GM23338 (cell line): ENCODE measurements at regions not wholly inside any gene's neighbourhood (a gene's known extent, or its start where the extent isn't known, plus 50 kb on each side); places are given as distances from the start of the nearest gene placed in this dataset.
A peak's percentile ranks its signal among the peaks of the same experiment; 100 is the strongest.

Experiments
- ATAC-seq: fragments of 200-7000 bp; cut with Tn5 transposase; 3 replicates; pipeline ENCODE4 v1.9.1; 2020
- DNase-seq: peaks from one replicate; pipeline ENCODE4 v3.0.0-alpha.2; 2015; ENCODE audit warnings: low spot score
- H2AFZ ChIP-seq: fragments of 200-600 bp; sonication (generic); 2 replicates; pipeline ENCODE4 v1.8.0; 2016; ENCODE audit warnings: antibody characterized with exemption, mild to moderate bottlenecking, moderate library complexity
- H3F3A ChIP-seq: fragments of 200-600 bp; sonication (generic); replicated peaks from 2 replicates; pipeline ENCODE4 v1.8.0; 2017; ENCODE audit warnings: antibody characterized with exemption, mixed run types, low read depth
- H3K27ac ChIP-seq: fragments of 200-600 bp; sonication (generic); 2 replicates; pipeline ENCODE4 v1.6.1; 2016; ENCODE audit warnings: low read depth
- H3K27me3 ChIP-seq: fragments of 200-600 bp; sonication (generic); 2 replicates; pipeline ENCODE4 v1.8.0; 2016; ENCODE audit warnings: mild to moderate bottlenecking, mixed run types, moderate library complexity; ENCODE audit not compliant: insufficient read depth
- H3K36me3 ChIP-seq: fragments of 200-600 bp; sonication (generic); 2 replicates; pipeline ENCODE4 v1.8.0; 2016; ENCODE audit warnings: mild to moderate bottlenecking; ENCODE audit not compliant: insufficient read depth
- H3K4me1 ChIP-seq: fragments of 200-600 bp; sonication (generic); 2 replicates; pipeline ENCODE4 v1.8.0; 2016; ENCODE audit warnings: mild to moderate bottlenecking, moderate library complexity; ENCODE audit not compliant: insufficient read depth
- H3K4me2 ChIP-seq: fragments of 200-600 bp; sonication (generic); 2 replicates; pipeline ENCODE4 v1.7.1; 2017; ENCODE audit warnings: mixed run types
- H3K4me3 ChIP-seq: fragments of 200-600 bp; sonication (generic); 2 replicates; pipeline ENCODE4 v1.6.1; 2016; ENCODE audit warnings: mixed run types
- H3K79me2 ChIP-seq: fragments of 200-600 bp; sonication (generic); replicated peaks from 2 replicates; pipeline ENCODE4 v1.8.0; 2017; ENCODE audit warnings: mild to moderate bottlenecking; ENCODE audit not compliant: insufficient read depth
- H3K9me2 ChIP-seq: fragments of 200-600 bp; sonication (generic); 2 replicates; pipeline ENCODE4 v1.8.0; 2017; ENCODE audit not compliant: insufficient read depth
- H4K20me1 ChIP-seq: fragments of 200-600 bp; sonication (generic); replicated peaks from 2 replicates; pipeline ENCODE4 v1.8.0; 2017; ENCODE audit warnings: mild to moderate bottlenecking; ENCODE audit not compliant: insufficient read depth
- H3K27ac Mint-ChIP-seq: 2 replicates; pipeline ENCODE4 v1.8.0; 2020; ENCODE audit warnings: inconsistent platforms, mild to moderate bottlenecking, moderate library complexity, mixed read lengths
- H3K27me3 Mint-ChIP-seq: 3 replicates; pipeline ENCODE4 v1.8.0; 2022; ENCODE audit warnings: low read depth, mild to moderate bottlenecking, moderate library complexity, mixed read lengths, inconsistent platforms; ENCODE audit not compliant: insufficient read depth, poor library complexity
- H3K36me3 Mint-ChIP-seq: 3 replicates; pipeline ENCODE4 v1.8.0; 2021; ENCODE audit warnings: low read depth, mild to moderate bottlenecking, inconsistent platforms, moderate library complexity, mixed read lengths
- H3K4me1 Mint-ChIP-seq: 3 replicates; pipeline ENCODE4 v1.8.0; 2020; ENCODE audit warnings: mild to moderate bottlenecking, inconsistent platforms, mixed read lengths
- H3K4me3 Mint-ChIP-seq: 3 replicates; pipeline ENCODE4 v1.8.0; 2021; ENCODE audit warnings: moderate library complexity, mild to moderate bottlenecking, inconsistent platforms, mixed read lengths
- H3K9me3 Mint-ChIP-seq: 3 replicates; pipeline ENCODE4 v1.8.0; 2020; ENCODE audit warnings: moderate library complexity, mild to moderate bottlenecking, inconsistent platforms, mixed read lengths
- EZH2 ChIP-seq: fragments of 200-600 bp; sonication (generic); IDR thresholded peaks from one replicate; pipeline ENCODE4 v1.8.0; 2017; ENCODE audit warnings: antibody characterized with exemption, mild to moderate bottlenecking, low read depth; ENCODE audit not compliant: unreplicated experiment
- JUNB ChIP-seq: IDR thresholded peaks from one replicate; pipeline ENCODE4 v1.6.1; 2016; ENCODE audit warnings: antibody characterized with exemption; ENCODE audit not compliant: unreplicated experiment
- POLR2AphosphoS5 ChIP-seq: IDR thresholded peaks from 2 replicates; pipeline ENCODE4 v1.6.1; 2016; ENCODE audit warnings: antibody characterized with exemption, low read depth
- STAT1 ChIP-seq: IDR thresholded peaks from one replicate; pipeline ENCODE4 v1.6.1; 2016; ENCODE audit warnings: antibody characterized with exemption; ENCODE audit not compliant: unreplicated experiment
- ZNF114 ChIP-seq: fragments of 250-450 bp; sonication (Bioruptor Pico); IDR thresholded peaks from 2 replicates; pipeline ENCODE4 v1.5.0; 2020; ENCODE audit warnings: mild to moderate bottlenecking, moderate library complexity
- TF ChIP-seq, protein P1 (sequence below): fragments of 250-450 bp; sonication (Bioruptor Pico); IDR thresholded peaks from 2 replicates; pipeline ENCODE4 v1.5.0; 2020; ENCODE audit warnings: mild to moderate bottlenecking, moderate library complexity
- TF ChIP-seq, protein P2 (sequence below): IDR thresholded peaks from one replicate; pipeline ENCODE4 v1.6.1; 2018; ENCODE audit warnings: antibody characterized with exemption; ENCODE audit not compliant: unreplicated experiment
- TF ChIP-seq, protein P3 (sequence below): IDR thresholded peaks from 2 replicates; pipeline ENCODE4 v1.6.1; 2016; ENCODE audit warnings: antibody characterized with exemption

DNA sequence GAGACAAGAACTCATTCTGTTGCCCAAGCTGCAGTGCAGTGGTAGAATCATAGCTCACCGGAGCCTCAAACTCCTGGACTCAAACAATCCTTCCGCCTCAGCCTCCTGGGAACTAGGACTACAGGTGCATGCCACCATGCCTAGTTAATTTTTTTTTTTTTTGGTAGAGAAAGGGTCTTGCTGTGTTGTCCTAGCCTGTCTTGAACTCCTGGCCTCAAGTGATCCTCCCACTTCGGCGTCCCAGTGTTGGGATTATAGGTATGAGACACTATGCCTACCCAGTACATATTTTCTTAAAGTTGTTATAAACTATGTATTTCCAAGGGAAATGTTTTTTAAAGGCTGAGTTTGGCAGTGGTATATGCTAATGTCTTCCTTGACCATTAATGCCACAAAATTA, 412.6 kb downstream of the KLF12 start (continued):
- TF ChIP-seq, protein P1, sequence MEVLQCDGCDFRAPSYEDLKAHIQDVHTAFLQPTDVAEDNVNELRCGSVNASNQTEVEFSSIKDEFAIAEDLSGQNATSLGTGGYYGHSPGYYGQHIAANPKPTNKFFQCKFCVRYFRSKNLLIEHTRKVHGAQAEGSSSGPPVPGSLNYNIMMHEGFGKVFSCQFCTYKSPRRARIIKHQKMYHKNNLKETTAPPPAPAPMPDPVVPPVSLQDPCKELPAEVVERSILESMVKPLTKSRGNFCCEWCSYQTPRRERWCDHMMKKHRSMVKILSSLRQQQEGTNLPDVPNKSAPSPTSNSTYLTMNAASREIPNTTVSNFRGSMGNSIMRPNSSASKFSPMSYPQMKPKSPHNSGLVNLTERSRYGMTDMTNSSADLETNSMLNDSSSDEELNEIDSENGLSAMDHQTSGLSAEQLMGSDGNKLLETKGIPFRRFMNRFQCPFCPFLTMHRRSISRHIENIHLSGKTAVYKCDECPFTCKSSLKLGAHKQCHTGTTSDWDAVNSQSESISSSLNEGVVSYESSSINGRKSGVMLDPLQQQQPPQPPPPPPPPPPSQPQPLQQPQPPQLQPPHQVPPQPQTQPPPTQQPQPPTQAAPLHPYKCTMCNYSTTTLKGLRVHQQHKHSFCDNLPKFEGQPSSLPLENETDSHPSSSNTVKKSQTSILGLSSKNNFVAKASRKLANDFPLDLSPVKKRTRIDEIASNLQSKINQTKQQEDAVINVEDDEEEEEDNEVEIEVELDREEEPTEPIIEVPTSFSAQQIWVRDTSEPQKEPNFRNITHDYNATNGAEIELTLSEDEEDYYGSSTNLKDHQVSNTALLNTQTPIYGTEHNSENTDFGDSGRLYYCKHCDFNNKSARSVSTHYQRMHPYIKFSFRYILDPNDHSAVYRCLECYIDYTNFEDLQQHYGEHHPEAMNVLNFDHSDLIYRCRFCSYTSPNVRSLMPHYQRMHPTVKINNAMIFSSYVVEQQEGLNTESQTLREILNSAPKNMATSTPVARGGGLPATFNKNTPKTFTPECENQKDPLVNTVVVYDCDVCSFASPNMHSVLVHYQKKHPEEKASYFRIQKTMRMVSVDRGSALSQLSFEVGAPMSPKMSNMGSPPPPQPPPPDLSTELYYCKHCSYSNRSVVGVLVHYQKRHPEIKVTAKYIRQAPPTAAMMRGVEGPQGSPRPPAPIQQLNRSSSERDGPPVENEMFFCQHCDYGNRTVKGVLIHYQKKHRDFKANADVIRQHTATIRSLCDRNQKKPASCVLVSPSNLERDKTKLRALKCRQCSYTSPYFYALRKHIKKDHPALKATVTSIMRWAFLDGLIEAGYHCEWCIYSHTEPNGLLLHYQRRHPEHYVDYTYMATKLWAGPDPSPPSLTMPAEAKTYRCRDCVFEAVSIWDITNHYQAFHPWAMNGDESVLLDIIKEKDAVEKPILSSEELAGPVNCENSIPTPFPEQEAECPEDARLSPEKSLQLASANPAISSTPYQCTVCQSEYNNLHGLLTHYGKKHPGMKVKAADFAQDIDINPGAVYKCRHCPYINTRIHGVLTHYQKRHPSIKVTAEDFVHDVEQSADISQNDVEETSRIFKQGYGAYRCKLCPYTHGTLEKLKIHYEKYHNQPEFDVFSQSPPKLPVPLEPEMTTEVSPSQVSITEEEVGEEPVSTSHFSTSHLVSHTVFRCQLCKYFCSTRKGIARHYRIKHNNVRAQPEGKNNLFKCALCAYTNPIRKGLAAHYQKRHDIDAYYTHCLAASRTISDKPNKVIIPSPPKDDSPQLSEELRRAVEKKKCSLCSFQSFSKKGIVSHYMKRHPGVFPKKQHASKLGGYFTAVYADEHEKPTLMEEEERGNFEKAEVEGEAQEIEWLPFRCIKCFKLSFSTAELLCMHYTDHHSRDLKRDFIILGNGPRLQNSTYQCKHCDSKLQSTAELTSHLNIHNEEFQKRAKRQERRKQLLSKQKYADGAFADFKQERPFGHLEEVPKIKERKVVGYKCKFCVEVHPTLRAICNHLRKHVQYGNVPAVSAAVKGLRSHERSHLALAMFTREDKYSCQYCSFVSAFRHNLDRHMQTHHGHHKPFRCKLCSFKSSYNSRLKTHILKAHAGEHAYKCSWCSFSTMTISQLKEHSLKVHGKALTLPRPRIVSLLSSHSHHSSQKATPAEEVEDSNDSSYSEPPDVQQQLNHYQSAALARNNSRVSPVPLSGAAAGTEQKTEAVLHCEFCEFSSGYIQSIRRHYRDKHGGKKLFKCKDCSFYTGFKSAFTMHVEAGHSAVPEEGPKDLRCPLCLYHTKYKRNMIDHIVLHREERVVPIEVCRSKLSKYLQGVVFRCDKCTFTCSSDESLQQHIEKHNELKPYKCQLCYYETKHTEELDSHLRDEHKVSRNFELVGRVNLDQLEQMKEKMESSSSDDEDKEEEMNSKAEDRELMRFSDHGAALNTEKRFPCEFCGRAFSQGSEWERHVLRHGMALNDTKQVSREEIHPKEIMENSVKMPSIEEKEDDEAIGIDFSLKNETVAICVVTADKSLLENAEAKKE: no peak

DNA sequence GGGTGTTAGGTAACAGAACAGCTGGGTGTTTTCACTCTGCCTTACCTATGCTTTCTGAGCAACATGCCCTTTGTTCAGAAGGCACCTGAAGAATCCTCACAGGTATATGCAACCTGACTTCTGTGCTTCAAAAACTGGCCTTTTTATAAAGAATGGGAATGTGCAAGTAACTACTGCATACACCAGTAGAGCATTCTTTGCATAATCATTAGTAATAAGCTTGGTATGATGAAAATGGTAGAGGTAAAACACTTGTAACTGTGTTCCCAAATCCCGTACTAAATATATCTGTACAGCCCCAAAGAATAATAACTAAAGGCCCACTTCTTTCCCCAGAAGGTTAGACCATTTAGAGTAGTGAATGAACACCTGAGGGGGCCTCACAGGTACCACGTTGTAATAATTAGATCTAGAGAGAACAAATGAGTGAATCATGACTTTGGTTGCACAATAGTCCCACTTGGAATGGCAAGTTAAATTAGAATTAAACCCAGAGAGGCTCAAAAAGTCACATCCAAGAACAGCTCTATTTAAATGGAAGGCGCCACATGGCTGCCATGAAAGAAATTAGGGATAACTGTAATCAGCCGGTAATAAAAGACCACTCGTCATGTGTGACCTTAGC, 413.9 kb downstream of the KLF12 start:
- Histone ChIP-seq H3K36me3 (no peaks in the 10 kb centered on the region), H3K4me3 (no peak overlapping the region), H3K27ac (no peak overlapping the region), H3F3A (no peaks in the 10 kb centered on the region; the same call in 1 of the 2 replicates), H3K4me2 (no peak overlapping the region), H3K27me3 (no peaks in the 10 kb centered on the region), H3K4me1 (peaks cover 41% of the 10 kb centered on the region), H2AFZ (no peak overlapping the region), H3K9me2 (no peaks in the 10 kb centered on the region), H4K20me1 (no peaks in the 10 kb centered on the region), H3K79me2 (no peaks in the 10 kb centered on the region)
- TF ChIP-seq STAT1 (no peak), EZH2 (no peak), JUNB (no peak), ZNF114 (CRISPR knock-in tag) (no peak), POLR2AphosphoS5 (no peak)
- TF ChIP-seq, protein P2, sequence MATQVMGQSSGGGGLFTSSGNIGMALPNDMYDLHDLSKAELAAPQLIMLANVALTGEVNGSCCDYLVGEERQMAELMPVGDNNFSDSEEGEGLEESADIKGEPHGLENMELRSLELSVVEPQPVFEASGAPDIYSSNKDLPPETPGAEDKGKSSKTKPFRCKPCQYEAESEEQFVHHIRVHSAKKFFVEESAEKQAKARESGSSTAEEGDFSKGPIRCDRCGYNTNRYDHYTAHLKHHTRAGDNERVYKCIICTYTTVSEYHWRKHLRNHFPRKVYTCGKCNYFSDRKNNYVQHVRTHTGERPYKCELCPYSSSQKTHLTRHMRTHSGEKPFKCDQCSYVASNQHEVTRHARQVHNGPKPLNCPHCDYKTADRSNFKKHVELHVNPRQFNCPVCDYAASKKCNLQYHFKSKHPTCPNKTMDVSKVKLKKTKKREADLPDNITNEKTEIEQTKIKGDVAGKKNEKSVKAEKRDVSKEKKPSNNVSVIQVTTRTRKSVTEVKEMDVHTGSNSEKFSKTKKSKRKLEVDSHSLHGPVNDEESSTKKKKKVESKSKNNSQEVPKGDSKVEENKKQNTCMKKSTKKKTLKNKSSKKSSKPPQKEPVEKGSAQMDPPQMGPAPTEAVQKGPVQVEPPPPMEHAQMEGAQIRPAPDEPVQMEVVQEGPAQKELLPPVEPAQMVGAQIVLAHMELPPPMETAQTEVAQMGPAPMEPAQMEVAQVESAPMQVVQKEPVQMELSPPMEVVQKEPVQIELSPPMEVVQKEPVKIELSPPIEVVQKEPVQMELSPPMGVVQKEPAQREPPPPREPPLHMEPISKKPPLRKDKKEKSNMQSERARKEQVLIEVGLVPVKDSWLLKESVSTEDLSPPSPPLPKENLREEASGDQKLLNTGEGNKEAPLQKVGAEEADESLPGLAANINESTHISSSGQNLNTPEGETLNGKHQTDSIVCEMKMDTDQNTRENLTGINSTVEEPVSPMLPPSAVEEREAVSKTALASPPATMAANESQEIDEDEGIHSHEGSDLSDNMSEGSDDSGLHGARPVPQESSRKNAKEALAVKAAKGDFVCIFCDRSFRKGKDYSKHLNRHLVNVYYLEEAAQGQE: no peak
- TF ChIP-seq, protein P3, sequence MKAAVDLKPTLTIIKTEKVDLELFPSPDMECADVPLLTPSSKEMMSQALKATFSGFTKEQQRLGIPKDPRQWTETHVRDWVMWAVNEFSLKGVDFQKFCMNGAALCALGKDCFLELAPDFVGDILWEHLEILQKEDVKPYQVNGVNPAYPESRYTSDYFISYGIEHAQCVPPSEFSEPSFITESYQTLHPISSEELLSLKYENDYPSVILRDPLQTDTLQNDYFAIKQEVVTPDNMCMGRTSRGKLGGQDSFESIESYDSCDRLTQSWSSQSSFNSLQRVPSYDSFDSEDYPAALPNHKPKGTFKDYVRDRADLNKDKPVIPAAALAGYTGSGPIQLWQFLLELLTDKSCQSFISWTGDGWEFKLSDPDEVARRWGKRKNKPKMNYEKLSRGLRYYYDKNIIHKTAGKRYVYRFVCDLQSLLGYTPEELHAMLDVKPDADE: no peak
- Mint-ChIP-seq H3K9me3 (no peaks in the 10 kb centered on the region; the same call in 2 of the 3 replicates), H3K36me3 (no peaks in the 10 kb centered on the region), H3K4me1 (peaks cover 57% of the 10 kb centered on the region), H3K4me3 (no peak overlapping the region), H3K27ac (peak overlapping the region; percentile 74), H3K27me3 (no peaks in the 10 kb centered on the region)
- DNase-seq (no peak), ATAC-seq (peak; percentile 27; the same call in 1 of the 3 replicates)
